H1 (cell line): ENCODE measurements at regions not wholly inside any gene's neighbourhood (a gene's known extent, or its start where the extent isn't known, plus 50 kb on each side); places are given as distances from the start of the nearest gene placed in this dataset.

Experiments
- CTCF ChIA-PET: fragments of 300-600 bp; sonication (Branson Sonifier 250); formaldehyde crosslinking; loops from one replicate; lab custom pipeline; 2021; ENCODE audit not compliant: partially characterized antibody; lab: Charles Lee
- POLR2A ChIA-PET: fragments of 300-600 bp; sonication (Branson Sonifier 250); formaldehyde crosslinking; loops from one replicate; lab custom pipeline; 2021; ENCODE audit warnings: inconsistent platforms; ENCODE audit not compliant: partially characterized antibody; lab: Charles Lee
- DNase-seq, 2 experiments: peaks; one replicate each; pipeline versions ENCODE4 v3.0.0 to v3.0.0-alpha.2; 2010 to 2022; ENCODE audit warnings: low spot score in 2 of 2, low read depth in 1 of 2, mixed read lengths in 1 of 2
- FAIRE-seq: peaks from 2 replicates; lab custom pipeline; 2011; peaks lifted over from hg19 to GRCh38; lab: Jason Lieb, UNC
- H2AFZ ChIP-seq: 2 replicates; pipeline ENCODE4 v1.8.1; 2012; ENCODE audit warnings: low read length, inconsistent platforms
- H2AK5ac ChIP-seq: 2 replicates; pipeline ENCODE4 v1.6.1; 2013; ENCODE audit warnings: low read depth, low read length
- H2BK120ac ChIP-seq: replicated peaks from 2 replicates; pipeline ENCODE3; 2013; ENCODE audit warnings: low read depth, low read length, inconsistent platforms
- H2BK12ac ChIP-seq: 2 replicates; pipeline ENCODE4 v1.6.1; 2013; ENCODE audit warnings: low read depth, low read length
- H2BK15ac ChIP-seq: 2 replicates; pipeline ENCODE4 v1.6.1; 2013; ENCODE audit warnings: low read length
- H2BK20ac ChIP-seq: 2 replicates; pipeline ENCODE4 v1.6.1; 2013; ENCODE audit warnings: low read length
- H2BK5ac ChIP-seq: 2 replicates; pipeline ENCODE4 v1.6.1; 2013; ENCODE audit warnings: low read depth, low read length
- H3K14ac ChIP-seq: 2 replicates; pipeline ENCODE4 v1.6.1; 2013; ENCODE audit warnings: inconsistent platforms; ENCODE audit not compliant: insufficient read length
- H3K18ac ChIP-seq: 2 replicates; pipeline ENCODE4 v1.6.1; 2013; ENCODE audit warnings: low read length; ENCODE audit errors: extremely low read depth
- H3K23ac ChIP-seq: 2 replicates; pipeline ENCODE4 v1.6.1; 2013; ENCODE audit warnings: inconsistent platforms; ENCODE audit not compliant: insufficient read length
- H3K23me2 ChIP-seq: 2 replicates; pipeline ENCODE4 v1.6.1; 2013; ENCODE audit warnings: low read depth, low read length
- H3K27ac ChIP-seq: 2 replicates; pipeline ENCODE4 v1.6.1; 2011; ENCODE audit warnings: low read depth, low read length, inconsistent platforms
- H3K27me3 ChIP-seq, 4 experiments: replicated peaks in 1 of 4; 1 replicate in 1 of 4; 2 replicates in 3 of 4; pipeline versions ENCODE4 v1.6.1 to v1.8.1; 2011 to 2013; ENCODE audit warnings: low read length in 3 of 4, mild to moderate bottlenecking in 3 of 4, inconsistent platforms in 2 of 4, mixed read lengths in 2 of 4, moderate library complexity in 1 of 4; ENCODE audit not compliant: control insufficient read depth in 3 of 4, insufficient read depth in 3 of 4; ENCODE audit errors: extremely low read depth in 1 of 4
- H3K36me3 ChIP-seq, 4 experiments: 2 replicates each; pipeline versions ENCODE4 v1.6.1 to v1.8.1; 2011 to 2013; ENCODE audit warnings: mild to moderate bottlenecking in 4 of 4, low read length in 3 of 4, moderate library complexity in 2 of 4, control low read depth in 1 of 4, inconsistent platforms in 1 of 4; ENCODE audit not compliant: insufficient read depth in 4 of 4, control insufficient read depth in 2 of 4
- H3K4ac ChIP-seq: replicated peaks from 2 replicates; pipeline ENCODE3; 2013; ENCODE audit warnings: low read length, low read depth, mixed read lengths, inconsistent platforms; ENCODE audit not compliant: insufficient read length
- H3K4me1 ChIP-seq, 4 experiments: replicated peaks in 1 of 4; 1 replicate in 1 of 4; 2 replicates in 3 of 4; pipeline versions ENCODE4 v1.6.1 to v1.8.1; 2011 to 2013; ENCODE audit warnings: low read length in 3 of 4, inconsistent platforms in 2 of 4, mixed read lengths in 1 of 4; ENCODE audit not compliant: insufficient read depth in 4 of 4, control insufficient read depth in 3 of 4
- H3K4me2 ChIP-seq, 2 experiments: 2 replicates each; pipeline versions ENCODE4 v1.6.1 to v1.8.1; 2011 to 2013; ENCODE audit warnings: low read depth in 2 of 2, low read length in 2 of 2, control low read depth in 1 of 2, inconsistent platforms in 1 of 2, mild to moderate bottlenecking in 1 of 2; ENCODE audit not compliant: insufficient read depth in 1 of 2
- H3K4me3 ChIP-seq, 4 experiments: fragments of 200-600, 300-600 bp in 1 of 4; sonication (generic), shearing (Covaris generic), sonication (Bioruptor Twin) in 1 of 4; 2 replicates each; pipeline versions ENCODE4 v1.5.1 to v1.8.1; 2011 to 2016; ENCODE audit warnings: low read length in 4 of 4, low read depth in 3 of 4, control low read depth in 2 of 4, inconsistent platforms in 2 of 4, mild to moderate bottlenecking in 2 of 4, mixed read lengths in 1 of 4, moderate library complexity in 1 of 4; ENCODE audit not compliant: insufficient read depth in 2 of 4; ENCODE audit errors: extremely low read depth in 1 of 4
- H3K56ac ChIP-seq: replicated peaks from 2 replicates; pipeline ENCODE3; 2013; ENCODE audit warnings: low read depth, mild to moderate bottlenecking, mixed read lengths, low read length, inconsistent platforms; ENCODE audit not compliant: insufficient read length
- H3K79me1 ChIP-seq: 2 replicates; pipeline ENCODE4 v1.6.1; 2013; ENCODE audit warnings: low read depth, low read length, control low read depth
- H3K79me2 ChIP-seq, 2 experiments: 2 replicates each; pipeline versions ENCODE4 v1.6.1 to v1.8.1; 2012 to 2013; ENCODE audit warnings: low read length in 2 of 2, mild to moderate bottlenecking in 2 of 2, inconsistent platforms in 1 of 2; ENCODE audit not compliant: insufficient read depth in 2 of 2, control insufficient read depth in 1 of 2
- H3K9ac ChIP-seq, 4 experiments: replicated peaks in 1 of 4; 1 replicate in 1 of 4; 2 replicates in 3 of 4; pipeline versions ENCODE4 v1.6.1 to v1.8.1; 2011 to 2013; ENCODE audit warnings: low read depth in 3 of 4, low read length in 3 of 4, control low read depth in 2 of 4, mild to moderate bottlenecking in 2 of 4, moderate library complexity in 2 of 4, inconsistent platforms in 1 of 4; ENCODE audit errors: extremely low read depth in 1 of 4
- H3K9me3 ChIP-seq, 2 experiments: 2 replicates each; pipeline versions ENCODE4 v1.6.1 to v1.8.1; 2012 to 2013; ENCODE audit warnings: mild to moderate bottlenecking in 2 of 2, moderate library complexity in 2 of 2, control low read depth in 1 of 2, inconsistent platforms in 1 of 2, low read depth in 1 of 2, low read length in 1 of 2, mixed read lengths in 1 of 2; ENCODE audit not compliant: insufficient read depth in 2 of 2
- H4K20me1 ChIP-seq, 2 experiments: replicated peaks in 1 of 2; 2 replicates each; pipeline versions ENCODE3 to v1.8.1; 2011 to 2013; ENCODE audit warnings: inconsistent platforms in 2 of 2, low read length in 2 of 2, mild to moderate bottlenecking in 1 of 2; ENCODE audit not compliant: insufficient read depth in 2 of 2, control insufficient read depth in 1 of 2
- H4K5ac ChIP-seq: 2 replicates; pipeline ENCODE4 v1.6.1; 2013; ENCODE audit warnings: low read length, low read depth, mixed read lengths, inconsistent platforms; ENCODE audit not compliant: insufficient read length
- H4K8ac ChIP-seq: 2 replicates; pipeline ENCODE4 v1.8.0; 2013; ENCODE audit warnings: mild to moderate bottlenecking, moderate library complexity, low read length, inconsistent platforms; ENCODE audit not compliant: insufficient read depth; ENCODE audit errors: extremely low read depth
- H4K91ac ChIP-seq: replicated peaks from 2 replicates; pipeline ENCODE3; 2013; ENCODE audit warnings: low read length, mixed read lengths, inconsistent platforms; ENCODE audit not compliant: insufficient read length
- CHD2 ChIP-seq: IDR thresholded peaks from 2 replicates; pipeline ENCODE4 v1.6.1; 2012; ENCODE audit warnings: low read length, improper control_type of control experiment
- CTBP2 ChIP-seq: IDR thresholded peaks from 2 replicates; pipeline ENCODE4 v1.7.0; 2011; ENCODE audit warnings: borderline replicate concordance, mild to moderate bottlenecking, moderate library complexity, mixed read lengths, low read length; ENCODE audit not compliant: insufficient read depth, insufficient read length
- EGR1 ChIP-seq: IDR thresholded peaks from 2 replicates; pipeline ENCODE4 v1.6.1; 2011; ENCODE audit warnings: low read depth, low read length, borderline replicate concordance
- POU5F1 ChIP-seq: IDR thresholded peaks from 2 replicates; pipeline ENCODE4 v1.6.1; 2011; ENCODE audit warnings: low read depth, mild to moderate bottlenecking, low read length, moderate library complexity
- SP2 ChIP-seq: IDR thresholded peaks from 2 replicates; pipeline ENCODE4 v1.6.1; 2012; ENCODE audit warnings: mild to moderate bottlenecking, low read length, inconsistent platforms
- USF2 ChIP-seq: IDR thresholded peaks from 2 replicates; pipeline ENCODE4 v1.6.1; 2011; ENCODE audit warnings: low read length, improper control_type of control experiment
- WGBS, 2 experiments: shearing (Covaris generic) in 1 of 2; methylation state at CpG; one replicate each; pipeline versions ENCODE4 v1.1.6 to v1.1.7; 2013 to 2015; ENCODE audit warnings: low lambda C conversion rate in 2 of 2, mixed read lengths in 2 of 2, inconsistent platforms in 1 of 2, low coverage in 1 of 2, missing lambda C conversion rate in 1 of 2; ENCODE audit not compliant: insufficient replicate concordance in 2 of 2, insufficient coverage in 1 of 2, insufficient read length in 1 of 2; ENCODE audit errors: extremely low coverage in 1 of 2, missing lambda C conversion rate in 1 of 2; 5-methylcytosine and 5-hydroxymethylcytosine counted together

- H3K18ac ChIP-seq, result no peak overlapping the region
- TF ChIP-seq CTBP2, result no peak
- TF ChIP-seq POU5F1, result no peak
- TF ChIP-seq CHD2, result no peak
- TF ChIP-seq EGR1, result no peak
- TF ChIP-seq USF2, result no peak
- TF ChIP-seq SP2, result no peak
- H3K36me3 ChIP-seq, result no peaks in the 10 kb centered on the region
- H2BK15ac ChIP-seq, result no peak overlapping the region
- no peaks in the 10 kb centered on the region for H4K20me1 ChIP-seq
- no peaks in the 10 kb centered on the region for H3K9me3 ChIP-seq
- no peak overlapping the region for H3K4ac ChIP-seq
- no peak overlapping the region for H2BK120ac ChIP-seq
- no peak overlapping the region for H2AFZ ChIP-seq
- H3K79me2 ChIP-seq, result no peaks in the 10 kb centered on the region
- H3K27me3 ChIP-seq, result no peaks in the 10 kb centered on the region
- POLR2A ChIA-PET, result no interaction called here
- DNase-seq (no peak), FAIRE-seq (no peak)
- H2BK20ac ChIP-seq, result no peak overlapping the region
- no peaks in the 10 kb centered on the region for H3K23me2 ChIP-seq
- H3K4me2 ChIP-seq, result no peak overlapping the region
- no peak overlapping the region for H2BK12ac ChIP-seq
- H3K27ac ChIP-seq, result no peak overlapping the region
- 90% methylated on average over 6 of the region's 6 CpGs; no CpG with 5 or more reads in 1 of the 2 experiments for WGBS, 2 experiments
- no peak overlapping the region for H2AK5ac ChIP-seq
- CTCF ChIA-PET, result interaction anchor here (0.6 kb wide), 1 partner anchor 367 kb away, joined by 3 read pairs; no protein-coding TSS in a partner anchor
- no peak overlapping the region for H3K9ac ChIP-seq
- H4K91ac ChIP-seq, result no peak overlapping the region
- H4K8ac ChIP-seq, result no peak overlapping the region
- H3K79me1 ChIP-seq, result no peaks in the 10 kb centered on the region
- no peak overlapping the region for H2BK5ac ChIP-seq
- H4K5ac ChIP-seq, result no peak overlapping the region
- no peak overlapping the region for H3K56ac ChIP-seq
- H3K14ac ChIP-seq, result no peak overlapping the region
- H3K4me3 ChIP-seq, result no peak overlapping the region
- H3K23ac ChIP-seq, result no peak overlapping the region
- no peaks in the 10 kb centered on the region for H3K4me1 ChIP-seq
These were observed 527.2 kb downstream of the PRELID2 start for GRCh38 chr5:145307866-145308382.
